ENCODE measurements at regions not wholly inside any gene's neighbourhood (a gene's known extent, or its start where the extent isn't known, plus 50 kb on each side); places are given as distances from the start of the nearest gene placed in this dataset.

- no peak for DNase-seq
These were observed 1409.8 kb downstream of the PCDH7 start for GRCh38 chr4:32129967-32130366.

DNA sequence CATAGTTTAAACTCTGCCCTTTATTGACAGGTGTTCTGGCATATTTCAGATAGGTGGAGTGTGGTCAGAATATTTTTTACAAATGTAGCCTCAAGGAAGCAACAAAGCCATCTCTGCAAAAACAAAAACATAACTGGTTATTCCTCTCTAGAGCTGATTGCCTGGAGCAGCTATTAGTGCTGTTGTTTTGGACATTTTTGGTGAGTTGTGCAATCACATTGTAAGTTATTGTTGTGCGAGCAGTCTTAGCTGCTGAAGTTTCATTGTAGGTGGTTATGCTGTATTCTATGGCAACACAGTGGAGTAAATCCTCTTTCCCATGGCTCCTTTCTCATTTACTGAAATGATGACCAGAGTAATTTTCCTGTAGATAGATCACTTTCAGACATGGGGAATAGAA lies 1413.0 kb downstream of the PCDH7 start:
- DNase-seq: no peak

GRCh38 chr4:32133734-32134133 lies 1413.6 kb downstream of the PCDH7 start:
- no peak for DNase-seq

GRCh38 chr4:32135642-32136041 lies 1415.5 kb downstream of the PCDH7 start:
- DNase-seq: no peak

DNA sequence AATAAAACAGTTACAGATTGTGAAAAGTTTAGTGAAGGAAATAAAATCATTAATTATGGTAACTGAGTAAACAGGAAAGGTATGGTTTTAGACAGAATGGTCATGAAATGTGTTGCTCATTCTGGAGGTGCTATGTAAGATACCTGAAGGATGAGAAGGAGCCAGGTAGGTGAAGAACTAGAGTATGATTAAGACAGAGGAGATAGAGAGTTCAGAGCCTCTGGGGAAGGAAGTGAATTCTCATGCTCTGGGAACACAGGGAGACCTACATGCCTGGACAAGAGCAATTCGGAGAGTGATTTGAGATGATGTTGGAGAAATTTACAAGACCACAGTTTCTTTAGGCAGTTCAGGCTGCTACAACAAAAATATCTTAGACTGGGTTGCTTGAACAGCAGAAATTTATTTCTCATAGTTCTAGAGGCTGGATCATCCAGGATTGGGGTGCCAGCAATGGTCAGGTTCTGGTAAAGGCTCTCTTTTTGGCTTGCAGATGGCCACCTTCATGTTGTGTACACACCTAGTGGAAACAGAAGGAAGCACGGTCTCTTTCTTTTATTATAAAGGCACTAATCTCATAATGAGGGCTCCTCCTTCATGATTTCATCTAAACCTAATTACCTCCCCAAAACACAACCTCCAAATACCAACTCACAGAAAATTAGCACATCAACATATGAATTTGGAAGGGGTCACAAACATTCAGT lies 1416.1 kb downstream of the PCDH7 start:
- DNase-seq: no peak

GRCh38 chr4:32140636-32141035 lies 1420.5 kb downstream of the PCDH7 start:
- no peak for DNase-seq

GRCh38 chr4:32142075-32142474 lies 1421.9 kb downstream of the PCDH7 start:
- no peak for DNase-seq

GRCh38 chr4:32145987-32146386 lies 1425.8 kb downstream of the PCDH7 start:
- no peak for DNase-seq

GRCh38 chr4:32147446-32148085 lies 1427.4 kb downstream of the PCDH7 start:
- no peak for DNase-seq

GRCh38 chr4:32148111-32148666 lies 1428.0 kb downstream of the PCDH7 start:
- DNase-seq: no peak

GRCh38 chr4:32158961-32159360 lies 1438.8 kb downstream of the PCDH7 start:
- DNase-seq: no peak

DNA sequence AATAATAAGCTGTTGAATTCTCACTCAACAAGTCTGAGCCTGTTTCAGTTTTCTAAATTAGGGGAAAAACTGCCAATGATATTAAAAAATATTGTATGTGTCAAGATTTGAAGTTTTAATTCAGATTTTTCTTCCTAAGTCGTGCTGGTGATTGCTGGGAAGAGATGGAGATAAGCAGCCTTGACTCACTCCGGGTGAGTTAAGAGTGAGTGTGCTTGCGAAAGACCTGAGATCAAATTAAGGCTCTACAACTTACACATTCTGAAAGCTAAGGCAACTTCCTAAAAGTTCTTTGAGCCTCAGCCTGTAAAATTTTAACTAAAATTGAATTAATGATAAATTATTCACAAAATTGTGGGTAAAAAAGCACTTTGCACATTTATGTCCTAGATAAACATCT lies 1441.2 kb downstream of the PCDH7 start:
- no peak for DNase-seq

GRCh38 chr4:32163125-32163524 lies 1443.0 kb downstream of the PCDH7 start:
- DNase-seq: no peak

DNA sequence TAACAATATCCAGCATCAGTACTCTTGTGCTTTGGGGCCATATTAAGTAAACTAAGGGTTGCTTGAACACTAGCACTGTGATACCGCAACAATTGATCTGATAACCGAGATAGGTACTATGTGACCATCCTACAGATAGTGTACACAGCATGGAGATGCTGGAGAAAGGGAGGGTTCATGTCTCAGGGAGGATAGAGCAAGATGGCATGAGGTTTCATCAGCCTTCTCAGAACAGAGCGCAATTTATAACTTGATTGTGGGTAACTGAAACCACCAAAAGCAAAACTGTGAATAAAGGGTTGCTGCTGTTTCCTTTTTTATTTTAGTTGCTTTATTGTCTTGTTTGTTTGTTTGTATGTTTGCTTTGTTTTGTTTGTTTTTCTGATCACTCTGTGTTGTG lies 1449.7 kb downstream of the PCDH7 start:
- no peak for DNase-seq

DNA sequence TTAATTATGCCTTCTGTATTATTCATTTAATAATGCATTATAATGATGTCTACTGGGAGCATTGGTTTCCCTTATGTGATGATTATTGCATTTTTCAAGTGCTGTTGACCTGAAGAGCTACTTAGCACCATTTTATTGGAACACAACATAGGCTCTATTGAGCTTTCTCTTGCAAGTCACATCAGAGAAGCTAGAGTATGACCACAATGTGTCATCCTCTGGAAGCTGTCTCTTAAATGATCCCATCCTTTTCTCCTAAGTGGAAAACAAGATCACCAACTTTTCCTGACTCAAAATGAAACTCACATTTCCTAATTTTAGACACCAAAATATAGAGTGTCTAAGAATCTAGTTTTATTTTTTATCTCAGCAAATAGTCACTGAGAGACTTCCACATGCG lies 1451.9 kb downstream of the PCDH7 start:
- DNase-seq: no peak

- DNase-seq: no peak
These were observed 1452.6 kb downstream of the PCDH7 start for GRCh38 chr4:32172761-32173160.

GRCh38 chr4:32180086-32180485 lies 1459.9 kb downstream of the PCDH7 start:
- no peak for DNase-seq

GRCh38 chr4:32184186-32184585 lies 1464.0 kb downstream of the PCDH7 start:
- DNase-seq: no peak

- DNase-seq: no peak
These were observed 1469.0 kb downstream of the PCDH7 start for GRCh38 chr4:32189130-32189529.

- DNase-seq: no peak
These were observed 1469.6 kb downstream of the PCDH7 start for GRCh38 chr4:32189788-32190187.

DNA sequence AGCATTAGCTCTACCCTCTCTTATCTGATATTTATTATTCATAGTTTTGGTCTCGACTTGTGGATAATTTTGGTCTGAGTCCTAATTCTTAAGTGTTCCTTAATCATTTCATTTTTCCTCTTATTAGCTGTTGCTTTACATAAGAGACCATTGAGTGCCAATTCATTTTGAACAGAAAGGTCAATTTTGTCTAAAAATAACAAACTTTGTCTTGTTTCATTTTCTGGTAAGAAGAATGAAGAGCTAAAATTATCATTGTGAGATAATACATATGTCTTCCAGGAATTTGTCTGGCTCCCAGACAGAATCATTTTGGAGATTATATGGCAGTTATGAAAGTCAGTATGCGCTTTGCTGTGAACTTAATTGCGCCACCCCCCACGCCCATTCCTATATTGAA lies 1471.8 kb downstream of the PCDH7 start:
- no peak for DNase-seq

GRCh38 chr4:32192363-32192762 lies 1472.2 kb downstream of the PCDH7 start:
- DNase-seq: no peak

GRCh38 chr4:32192991-32193390 lies 1472.8 kb downstream of the PCDH7 start:
- no peak for DNase-seq

GRCh38 chr4:32196950-32197688 lies 1477.0 kb downstream of the PCDH7 start:
- no peak for DNase-seq

Data from stimulated activated CD8-positive, alpha-beta memory T cell treated with anti-CD3 and anti-CD28 coated beads, Interleukin-4, amount 100 ng/mL, for 48 hours (primary cell).